Liver (tissue), 3 donors: ENCODE measurements at regions not wholly inside any gene's neighbourhood (a gene's known extent, or its start where the extent isn't known, plus 50 kb on each side); places are given as distances from the start of the nearest gene placed in this dataset.

Experiments
- HNF4G ChIP-seq: IDR thresholded peaks from 2 replicates; pipeline ENCODE4 v1.6.1; 2016; ENCODE audit warnings: antibody characterized with exemption
- TF ChIP-seq, protein P1 (sequence below): fragments of 150-350 bp; IDR thresholded peaks from 2 replicates; pipeline ENCODE4 v1.5.1; 2017; ENCODE audit warnings: improper control_type of control experiment, low read depth, low read length; ENCODE audit not compliant: missing input control
- TF ChIP-seq, protein P2 (sequence below): IDR thresholded peaks from 2 replicates; pipeline ENCODE4 v1.6.1; 2016; ENCODE audit warnings: antibody characterized with exemption, mild to moderate bottlenecking
- donor health status: healthy.
- donor health status: healthy.

GRCh38 chr4:170770664-170771063 is 680.9 kb upstream of the AADAT start:
- TF ChIP-seq, protein P1, sequence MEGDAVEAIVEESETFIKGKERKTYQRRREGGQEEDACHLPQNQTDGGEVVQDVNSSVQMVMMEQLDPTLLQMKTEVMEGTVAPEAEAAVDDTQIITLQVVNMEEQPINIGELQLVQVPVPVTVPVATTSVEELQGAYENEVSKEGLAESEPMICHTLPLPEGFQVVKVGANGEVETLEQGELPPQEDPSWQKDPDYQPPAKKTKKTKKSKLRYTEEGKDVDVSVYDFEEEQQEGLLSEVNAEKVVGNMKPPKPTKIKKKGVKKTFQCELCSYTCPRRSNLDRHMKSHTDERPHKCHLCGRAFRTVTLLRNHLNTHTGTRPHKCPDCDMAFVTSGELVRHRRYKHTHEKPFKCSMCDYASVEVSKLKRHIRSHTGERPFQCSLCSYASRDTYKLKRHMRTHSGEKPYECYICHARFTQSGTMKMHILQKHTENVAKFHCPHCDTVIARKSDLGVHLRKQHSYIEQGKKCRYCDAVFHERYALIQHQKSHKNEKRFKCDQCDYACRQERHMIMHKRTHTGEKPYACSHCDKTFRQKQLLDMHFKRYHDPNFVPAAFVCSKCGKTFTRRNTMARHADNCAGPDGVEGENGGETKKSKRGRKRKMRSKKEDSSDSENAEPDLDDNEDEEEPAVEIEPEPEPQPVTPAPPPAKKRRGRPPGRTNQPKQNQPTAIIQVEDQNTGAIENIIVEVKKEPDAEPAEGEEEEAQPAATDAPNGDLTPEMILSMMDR: no peak
- no peak for TF ChIP-seq HNF4G
- TF ChIP-seq, protein P2, sequence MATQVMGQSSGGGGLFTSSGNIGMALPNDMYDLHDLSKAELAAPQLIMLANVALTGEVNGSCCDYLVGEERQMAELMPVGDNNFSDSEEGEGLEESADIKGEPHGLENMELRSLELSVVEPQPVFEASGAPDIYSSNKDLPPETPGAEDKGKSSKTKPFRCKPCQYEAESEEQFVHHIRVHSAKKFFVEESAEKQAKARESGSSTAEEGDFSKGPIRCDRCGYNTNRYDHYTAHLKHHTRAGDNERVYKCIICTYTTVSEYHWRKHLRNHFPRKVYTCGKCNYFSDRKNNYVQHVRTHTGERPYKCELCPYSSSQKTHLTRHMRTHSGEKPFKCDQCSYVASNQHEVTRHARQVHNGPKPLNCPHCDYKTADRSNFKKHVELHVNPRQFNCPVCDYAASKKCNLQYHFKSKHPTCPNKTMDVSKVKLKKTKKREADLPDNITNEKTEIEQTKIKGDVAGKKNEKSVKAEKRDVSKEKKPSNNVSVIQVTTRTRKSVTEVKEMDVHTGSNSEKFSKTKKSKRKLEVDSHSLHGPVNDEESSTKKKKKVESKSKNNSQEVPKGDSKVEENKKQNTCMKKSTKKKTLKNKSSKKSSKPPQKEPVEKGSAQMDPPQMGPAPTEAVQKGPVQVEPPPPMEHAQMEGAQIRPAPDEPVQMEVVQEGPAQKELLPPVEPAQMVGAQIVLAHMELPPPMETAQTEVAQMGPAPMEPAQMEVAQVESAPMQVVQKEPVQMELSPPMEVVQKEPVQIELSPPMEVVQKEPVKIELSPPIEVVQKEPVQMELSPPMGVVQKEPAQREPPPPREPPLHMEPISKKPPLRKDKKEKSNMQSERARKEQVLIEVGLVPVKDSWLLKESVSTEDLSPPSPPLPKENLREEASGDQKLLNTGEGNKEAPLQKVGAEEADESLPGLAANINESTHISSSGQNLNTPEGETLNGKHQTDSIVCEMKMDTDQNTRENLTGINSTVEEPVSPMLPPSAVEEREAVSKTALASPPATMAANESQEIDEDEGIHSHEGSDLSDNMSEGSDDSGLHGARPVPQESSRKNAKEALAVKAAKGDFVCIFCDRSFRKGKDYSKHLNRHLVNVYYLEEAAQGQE: no peak
